ENCODE measurements at regions not wholly inside any gene's neighbourhood (a gene's known extent, or its start where the extent isn't known, plus 50 kb on each side); places are given as distances from the start of the nearest gene placed in this dataset.
"Not testable (repeated sequence)": the region's sequence is repeated elsewhere in the genome, so short reads cannot be mapped to it uniquely, and the experiment has no call there.

DNA sequence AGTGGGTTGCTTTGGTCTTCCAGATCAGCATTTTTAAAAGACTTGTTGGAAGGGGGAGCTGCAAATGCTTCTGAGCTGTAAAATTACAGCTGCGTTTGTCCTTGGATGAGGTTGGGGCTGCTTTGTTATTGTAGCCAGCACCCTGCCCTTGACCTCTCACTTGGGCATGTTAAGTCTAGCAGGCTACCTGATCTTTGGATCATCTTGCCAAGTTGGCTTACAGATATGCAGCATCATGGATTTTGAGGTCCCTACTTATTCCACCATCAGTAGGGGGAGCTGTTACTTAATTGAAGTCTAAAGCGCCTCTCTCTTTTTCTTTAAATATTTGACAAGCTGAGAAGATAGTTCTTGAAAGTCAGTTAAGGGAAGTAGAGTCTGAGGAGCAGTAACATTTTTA, 793.0 kb downstream of the MCTP2 start:
- Mint-ChIP-seq H3K27me3 (no peaks in the 10 kb centered on the region), H3K4me3 (no peak overlapping the region), H3K4me1 (no peaks in the 10 kb centered on the region), H3K27ac (no peak overlapping the region), H3K9me3 (no peaks in the 10 kb centered on the region), H3K36me3 (no peaks in the 10 kb centered on the region)
- POLR2A ChIA-PET = no interaction called here
- ATAC-seq (ENCODE audit: low read depth) = no peak
- DNase-seq = no peak

DNA sequence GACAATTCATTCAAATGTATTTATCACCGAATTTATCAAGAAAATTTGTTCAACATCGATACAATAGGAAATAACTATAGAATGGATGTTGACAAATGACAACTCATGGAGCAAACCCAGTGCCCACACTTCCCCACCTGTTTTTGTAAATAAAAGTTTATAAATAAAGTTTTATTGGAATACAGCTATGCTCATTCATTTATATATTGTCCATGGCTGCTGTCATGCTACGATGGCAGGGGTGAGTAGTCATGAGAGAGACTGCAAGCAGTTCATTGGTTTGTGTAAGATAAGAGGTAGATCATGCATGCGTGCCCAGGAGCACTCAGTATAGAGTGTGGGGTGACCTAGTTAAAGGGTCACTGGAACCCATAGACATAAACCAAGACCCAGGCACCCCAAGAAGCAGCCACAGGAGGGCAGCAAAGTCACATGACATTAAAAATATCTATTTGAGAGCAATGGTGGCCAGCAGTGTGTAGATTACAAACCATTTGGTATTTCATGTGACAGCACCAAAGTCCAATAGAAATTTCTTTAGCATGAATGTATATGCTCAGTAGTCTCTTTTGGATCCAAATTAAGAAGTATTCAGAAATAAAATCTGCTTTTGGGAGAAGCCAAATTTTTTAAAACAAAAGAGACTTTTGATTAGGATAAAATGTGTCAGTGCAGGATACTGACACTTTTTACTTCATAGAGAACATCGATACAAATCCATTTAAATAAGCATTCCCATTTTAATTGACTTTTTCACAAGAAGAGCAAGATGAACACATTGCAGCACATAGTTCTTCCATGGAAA, 794.8 kb downstream of the MCTP2 start:
- H3K4me1 Mint-ChIP-seq = no peaks in the 10 kb centered on the region
- H3K36me3 Mint-ChIP-seq = no peaks in the 10 kb centered on the region
- no peak overlapping the region for H3K4me3 Mint-ChIP-seq
- H3K9me3 Mint-ChIP-seq = no peaks in the 10 kb centered on the region
- H3K27ac Mint-ChIP-seq = no peak overlapping the region
- DNase-seq = peak; percentile 30
- no peaks in the 10 kb centered on the region for H3K27me3 Mint-ChIP-seq
- no peak for ATAC-seq (ENCODE audit: low read depth)
- POLR2A ChIA-PET = no interaction called here

DNA sequence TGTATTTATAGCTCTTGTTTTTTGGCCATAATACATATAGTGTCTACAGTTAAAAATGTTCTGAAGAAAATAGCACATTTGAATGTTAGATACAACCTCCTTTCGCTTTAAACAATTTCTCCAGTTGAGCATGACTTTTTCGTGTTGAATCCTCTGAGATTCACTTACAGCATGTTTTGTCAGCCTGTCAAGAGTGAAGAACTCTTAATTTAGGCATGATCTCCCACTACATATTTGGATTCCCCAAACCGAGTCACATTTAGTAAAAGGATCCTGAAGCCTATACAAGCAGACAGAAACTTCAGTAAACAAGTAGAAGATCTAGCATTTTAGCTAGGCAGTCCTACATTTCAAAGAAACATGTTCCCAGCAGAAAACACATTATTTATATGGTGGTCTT, 796.6 kb downstream of the MCTP2 start:
- Mint-ChIP-seq H3K36me3 (no peaks in the 10 kb centered on the region), H3K27ac (no peak overlapping the region), H3K4me1 (no peaks in the 10 kb centered on the region), H3K27me3 (no peaks in the 10 kb centered on the region), H3K4me3 (no peak overlapping the region), H3K9me3 (no peaks in the 10 kb centered on the region)
- no peak for DNase-seq
- no peak for ATAC-seq (ENCODE audit: low read depth)
- POLR2A ChIA-PET = no interaction called here

DNA sequence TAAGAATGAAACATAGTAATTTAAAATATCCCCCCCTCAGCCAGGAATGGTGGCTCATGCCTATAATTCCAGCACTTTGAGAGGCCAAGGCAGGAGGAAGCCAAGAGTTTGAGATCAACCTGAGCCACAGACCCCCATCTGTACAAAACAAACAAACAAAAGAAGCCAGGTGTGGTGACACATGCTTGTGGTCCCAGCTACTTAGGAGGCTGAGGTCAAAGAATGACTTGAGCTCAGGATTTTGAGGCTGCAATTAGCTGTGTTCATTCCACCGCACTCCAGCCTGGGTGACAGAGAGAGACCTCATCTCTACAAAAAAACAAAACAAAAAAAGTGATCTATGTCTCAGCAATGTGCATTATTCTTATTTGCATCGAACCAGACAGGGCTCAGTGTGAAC, 800.8 kb downstream of the MCTP2 start:
- DNase-seq (no peak), ATAC-seq (ENCODE audit: low read depth) (no peak)
- POLR2A ChIA-PET = no interaction called here
- no peaks in the 10 kb centered on the region for H3K27me3 Mint-ChIP-seq
- no peaks in the 10 kb centered on the region for H3K36me3 Mint-ChIP-seq
- H3K27ac Mint-ChIP-seq = no peak overlapping the region
- no peak overlapping the region for H3K4me3 Mint-ChIP-seq
- no peaks in the 10 kb centered on the region for H3K4me1 Mint-ChIP-seq
- no peaks in the 10 kb centered on the region for H3K9me3 Mint-ChIP-seq

DNA sequence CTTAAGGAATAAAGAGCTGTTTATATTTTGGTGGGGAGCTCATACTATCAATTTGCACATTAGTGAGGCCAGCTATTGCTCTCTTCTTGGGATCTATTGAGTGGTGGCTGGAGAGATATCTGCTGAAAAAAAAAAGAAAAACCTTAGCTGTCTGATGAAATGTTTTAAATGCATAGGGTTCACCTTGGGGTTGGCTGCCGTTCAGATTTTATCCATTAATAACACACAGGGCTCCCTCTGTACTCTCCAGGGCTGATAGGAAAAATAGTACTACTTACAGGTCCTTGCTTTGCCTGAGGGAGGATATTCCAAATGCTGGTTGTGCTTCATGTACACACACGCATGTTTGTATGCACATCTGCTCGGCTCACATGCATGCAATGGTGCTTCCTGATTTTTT, 803.7 kb downstream of the MCTP2 start:
- POLR2A ChIA-PET = no interaction called here
- Mint-ChIP-seq H3K9me3 (no peaks in the 10 kb centered on the region), H3K36me3 (no peaks in the 10 kb centered on the region), H3K27ac (no peak overlapping the region), H3K4me3 (no peak overlapping the region), H3K27me3 (no peaks in the 10 kb centered on the region), H3K4me1 (no peaks in the 10 kb centered on the region)
- DNase-seq (no peak), ATAC-seq (ENCODE audit: low read depth) (no peak)

DNA sequence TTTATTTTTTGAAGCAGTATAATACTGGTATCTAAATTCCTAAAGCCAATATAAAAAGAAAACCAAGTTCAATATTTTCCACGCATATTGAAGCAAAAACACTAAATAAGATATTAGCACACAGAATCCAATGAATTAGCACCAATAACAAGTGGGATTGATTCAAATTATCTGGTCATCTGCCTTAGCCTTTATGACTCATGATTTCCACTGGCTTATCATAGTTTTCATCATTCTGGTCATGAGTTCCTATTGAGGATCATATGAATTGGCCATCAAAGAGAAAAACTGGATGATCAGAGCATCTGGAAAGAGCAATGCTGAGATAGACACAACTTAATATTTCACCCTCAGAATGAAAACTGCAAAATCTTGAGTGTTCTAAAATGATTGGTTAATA, 809.9 kb downstream of the MCTP2 start:
- H3K27ac Mint-ChIP-seq = no peak overlapping the region
- H3K27me3 Mint-ChIP-seq = no peaks in the 10 kb centered on the region
- no peaks in the 10 kb centered on the region for H3K9me3 Mint-ChIP-seq
- DNase-seq (no peak), ATAC-seq (ENCODE audit: low read depth) (no peak)
- H3K4me1 Mint-ChIP-seq = no peaks in the 10 kb centered on the region
- no peak overlapping the region for H3K4me3 Mint-ChIP-seq
- H3K36me3 Mint-ChIP-seq = no peaks in the 10 kb centered on the region
- POLR2A ChIA-PET = no interaction called here

DNA sequence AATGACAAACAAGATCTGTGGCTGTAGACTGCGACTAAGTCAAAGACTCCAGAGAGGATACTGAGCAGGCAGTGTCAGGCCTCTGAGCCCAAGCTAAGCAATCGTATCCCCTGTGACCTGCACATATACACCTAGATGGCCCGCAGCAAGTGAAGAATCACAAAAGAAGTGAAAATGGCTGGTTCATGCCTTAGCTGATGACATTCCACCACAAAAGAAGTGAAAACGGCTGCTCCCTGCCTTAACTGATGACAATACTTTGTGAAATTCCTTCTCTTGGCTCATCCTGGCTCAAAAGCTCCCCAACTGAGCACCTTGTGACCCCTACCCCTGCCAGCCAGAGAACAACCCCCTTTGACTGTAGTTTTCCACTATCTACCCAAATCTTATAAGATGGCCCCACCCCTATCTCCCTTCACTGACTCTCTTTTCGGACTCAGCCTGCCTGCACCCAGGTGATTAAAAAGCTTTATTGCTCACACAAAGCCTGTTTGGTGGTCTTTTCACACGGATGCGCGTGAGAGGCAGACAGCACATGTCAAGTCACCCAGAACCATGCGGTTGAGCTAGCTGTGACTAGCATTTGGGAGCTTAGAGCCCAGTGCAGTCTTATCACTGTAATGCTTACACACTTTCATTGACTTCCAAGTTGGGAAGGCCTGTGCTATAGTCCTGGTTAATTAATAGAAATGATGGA, 812.0 kb downstream of the MCTP2 start:
- H3K27me3 Mint-ChIP-seq; ATAC-seq (ENCODE audit: low read depth); H3K4me1 Mint-ChIP-seq; H3K4me3 Mint-ChIP-seq; H3K27ac Mint-ChIP-seq; POLR2A ChIA-PET; H3K36me3 Mint-ChIP-seq; H3K9me3 Mint-ChIP-seq; DNase-seq: not testable (repeated sequence)

DNA sequence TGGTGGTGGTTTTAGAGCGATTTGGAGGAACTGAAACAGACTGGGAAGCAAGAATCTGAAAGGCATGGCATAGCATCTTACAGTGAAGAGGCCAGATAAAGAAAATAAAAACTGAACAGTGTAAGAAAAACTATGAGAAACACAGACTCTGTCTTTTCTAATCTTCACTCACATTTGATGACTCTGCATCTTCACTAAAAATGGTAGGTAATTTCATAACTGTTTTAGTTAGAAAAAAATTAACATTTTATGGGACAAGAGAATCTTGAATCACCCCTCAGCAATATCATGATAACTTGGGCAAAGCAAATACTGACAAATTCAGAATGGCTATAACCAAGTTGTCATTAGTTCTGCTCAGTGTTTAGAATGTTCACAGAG, 812.6 kb downstream of the MCTP2 start:
- H3K36me3 Mint-ChIP-seq = no peaks in the 10 kb centered on the region
- POLR2A ChIA-PET = no interaction called here
- H3K4me3 Mint-ChIP-seq = no peak overlapping the region
- H3K9me3 Mint-ChIP-seq = no peaks in the 10 kb centered on the region
- no peaks in the 10 kb centered on the region for H3K27me3 Mint-ChIP-seq
- ATAC-seq (ENCODE audit: low read depth) (no peak), DNase-seq (no peak)
- H3K27ac Mint-ChIP-seq = no peak overlapping the region
- no peaks in the 10 kb centered on the region for H3K4me1 Mint-ChIP-seq

DNA sequence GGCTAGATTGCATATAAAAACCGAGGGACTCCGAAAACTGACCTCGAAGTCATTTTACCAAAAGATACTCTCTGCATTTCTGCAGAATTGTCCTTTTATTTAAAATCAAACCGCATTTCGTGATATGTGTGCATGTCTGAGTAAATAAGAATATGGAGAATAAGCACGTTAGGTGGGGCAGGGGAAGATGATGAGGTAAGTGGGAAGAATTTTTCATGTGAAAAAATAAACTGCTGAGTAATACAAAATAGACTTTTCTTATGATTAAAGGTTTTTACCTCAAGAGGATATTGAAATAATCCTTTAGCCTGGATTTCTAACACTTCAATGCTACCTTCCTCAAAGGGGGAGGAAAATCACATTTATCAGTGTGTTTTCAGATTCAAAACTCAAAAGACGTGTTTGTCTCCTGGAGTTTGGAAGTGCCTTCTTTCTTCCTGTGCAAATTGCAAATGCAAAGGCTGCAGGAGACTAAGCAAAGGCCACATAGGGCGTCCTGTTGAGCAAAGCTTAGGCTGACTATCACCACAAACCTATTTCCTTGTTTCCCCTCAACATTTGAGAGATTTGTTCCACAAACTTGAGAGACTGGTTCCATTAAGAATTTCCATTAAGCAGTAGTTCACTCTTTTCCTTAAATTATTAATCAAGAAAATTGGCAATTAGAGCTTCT, 813.5 kb downstream of the MCTP2 start:
- Mint-ChIP-seq H3K4me1 (no peaks in the 10 kb centered on the region), H3K36me3 (no peaks in the 10 kb centered on the region), H3K9me3 (no peaks in the 10 kb centered on the region), H3K4me3 (no peak overlapping the region), H3K27me3 (no peaks in the 10 kb centered on the region), H3K27ac (no peak overlapping the region)
- ATAC-seq (ENCODE audit: low read depth) (no peak), DNase-seq (no peak)
- POLR2A ChIA-PET = no interaction called here

DNA sequence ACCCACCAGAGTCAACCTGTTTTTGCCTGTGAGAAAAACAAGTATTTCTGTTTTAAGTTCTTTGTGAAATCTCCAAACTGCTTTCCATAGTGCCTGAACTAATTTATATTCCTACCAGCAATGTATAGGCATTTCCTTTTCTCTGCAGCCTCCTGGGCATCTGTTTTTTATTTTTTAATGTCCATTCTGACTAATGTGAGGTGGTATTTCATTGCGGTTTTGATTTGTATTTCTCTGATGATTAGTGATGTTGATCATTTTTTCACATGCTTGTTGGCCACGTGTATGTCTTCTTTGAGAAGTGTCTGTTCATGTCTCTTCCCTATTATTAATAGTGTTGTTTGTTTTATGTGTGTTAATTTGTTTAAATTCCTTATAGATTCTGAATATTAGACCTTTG, 820.5 kb downstream of the MCTP2 start:
- H3K27me3 Mint-ChIP-seq = no peaks in the 10 kb centered on the region
- H3K4me3 Mint-ChIP-seq = no peak overlapping the region
- POLR2A ChIA-PET = no interaction called here
- H3K27ac Mint-ChIP-seq = no peak overlapping the region
- ATAC-seq (ENCODE audit: low read depth) (no peak), DNase-seq (no peak)
- no peaks in the 10 kb centered on the region for H3K4me1 Mint-ChIP-seq
- no peaks in the 10 kb centered on the region for H3K36me3 Mint-ChIP-seq
- H3K9me3 Mint-ChIP-seq = peaks cover 3% of the 10 kb centered on the region

DNA sequence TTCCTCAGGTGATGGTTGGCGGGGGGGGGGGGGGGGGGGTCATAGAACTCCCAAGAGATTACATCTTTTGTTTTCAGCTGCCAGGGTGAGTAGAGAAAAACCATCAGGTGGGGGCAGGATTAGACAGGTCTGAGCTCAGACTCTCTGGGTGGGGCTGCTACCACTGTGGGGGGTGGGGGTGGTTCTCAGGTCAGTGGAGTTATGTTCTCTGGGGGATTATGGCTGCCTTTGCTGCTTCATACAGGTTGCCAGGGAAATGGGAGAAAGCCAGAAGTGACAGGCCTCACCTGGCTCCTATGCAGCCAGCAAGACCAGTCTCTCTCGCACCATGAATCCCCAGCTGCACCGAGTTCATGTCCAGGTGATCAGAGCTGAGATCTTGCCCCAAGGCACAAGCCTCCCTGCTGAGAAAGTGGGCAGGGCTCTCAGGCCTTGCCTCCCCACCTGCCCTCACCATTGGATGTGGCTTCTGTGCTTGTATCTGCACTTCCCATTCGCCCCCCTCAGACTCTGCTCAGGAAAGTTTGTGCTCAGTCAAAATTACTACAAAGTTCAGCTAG, 828.1 kb downstream of the MCTP2 start:
- Mint-ChIP-seq H3K27me3 (no peaks in the 10 kb centered on the region), H3K4me3 (no peak overlapping the region), H3K9me3 (peaks cover 7% of the 10 kb centered on the region), H3K27ac (no peak overlapping the region), H3K36me3 (no peaks in the 10 kb centered on the region), H3K4me1 (no peaks in the 10 kb centered on the region)
- DNase-seq (no peak), ATAC-seq (ENCODE audit: low read depth) (no peak)
- POLR2A ChIA-PET = no interaction called here

DNA sequence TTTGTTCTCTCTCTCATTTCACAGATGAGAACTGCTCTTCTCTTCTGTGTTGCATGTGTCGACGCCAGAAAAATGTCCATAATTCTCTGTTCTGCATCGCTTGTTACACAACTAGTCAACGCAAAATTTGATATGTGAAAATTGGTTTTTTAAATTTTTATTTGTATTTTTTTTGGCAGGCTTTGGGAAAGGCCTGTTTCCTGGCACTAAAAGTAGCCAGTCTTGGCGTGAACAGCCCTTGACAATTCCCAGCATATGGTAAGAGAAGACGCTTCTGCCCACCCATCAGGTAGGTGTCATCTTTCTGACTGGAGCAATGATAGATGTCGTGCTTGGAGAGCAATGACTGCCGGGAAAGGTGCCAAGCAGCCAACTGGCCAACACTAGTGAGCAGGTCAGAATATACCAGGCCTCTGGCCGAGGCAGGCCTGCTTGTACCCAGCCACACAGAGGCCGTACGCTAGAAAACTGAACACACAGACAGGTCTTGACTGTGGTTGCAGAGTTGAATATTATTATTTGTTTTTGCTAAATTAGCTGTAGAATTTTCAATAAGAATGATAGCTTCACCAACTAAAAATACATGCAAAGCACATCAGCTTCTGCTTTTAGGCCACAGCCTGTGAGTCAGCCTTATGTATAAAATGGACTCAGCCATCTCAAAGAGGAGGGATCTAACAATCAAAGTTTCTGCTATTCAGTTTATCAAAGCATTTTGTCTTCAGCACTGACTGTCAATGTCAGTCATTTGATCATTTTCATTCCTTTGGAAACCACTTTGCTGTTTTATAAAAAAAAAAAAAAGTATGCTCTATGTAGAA, 837.5 kb downstream of the MCTP2 start:
- Mint-ChIP-seq H3K4me1 (no peaks in the 10 kb centered on the region), H3K36me3 (no peaks in the 10 kb centered on the region), H3K27ac (no peak overlapping the region), H3K27me3 (no peaks in the 10 kb centered on the region), H3K4me3 (no peak overlapping the region), H3K9me3 (peaks cover 3% of the 10 kb centered on the region)
- no peak for DNase-seq
- POLR2A ChIA-PET = no interaction called here
- ATAC-seq (ENCODE audit: low read depth) = no peak
